GM21367 (cell line): ENCODE measurements at regions not wholly inside any gene's neighbourhood (a gene's known extent, or its start where the extent isn't known, plus 50 kb on each side); places are given as distances from the start of the nearest gene placed in this dataset.

ENCODE experiments used
- ATAC-seq: cut with Tn5 transposase; IDR thresholded peaks from one replicate; pipeline ENCODE4 v1.9.1; 2021; ENCODE audit not compliant: unreplicated experiment

- ATAC-seq, result no peak
Observed at GRCh38 chr6:169165561-169166300, 87.9 kb downstream of the THBS2 start.

- ATAC-seq, result no peak
Observed at GRCh38 chr6:169164986-169165385, 88.7 kb downstream of the THBS2 start.

DNA sequence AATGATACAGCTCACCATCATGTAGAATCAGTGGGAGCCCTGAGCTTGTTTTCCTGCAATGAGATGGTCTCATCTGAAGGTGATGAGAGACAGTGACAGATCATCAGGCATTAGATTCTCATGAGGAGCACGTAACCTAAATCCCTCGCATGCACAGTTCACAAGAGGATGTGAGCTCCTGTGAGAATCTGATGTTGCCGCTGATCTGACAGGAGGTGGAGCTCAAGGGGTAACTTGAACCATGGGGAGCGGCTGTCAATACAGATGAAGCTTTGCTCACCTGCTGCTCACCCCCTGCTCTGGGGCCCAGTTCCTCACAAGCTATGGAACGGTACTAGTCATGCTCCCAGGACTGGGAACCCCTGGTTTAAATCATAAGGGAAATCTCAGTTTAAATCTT lies 89.2 kb downstream of the THBS2 start:
- no peak for ATAC-seq

DNA sequence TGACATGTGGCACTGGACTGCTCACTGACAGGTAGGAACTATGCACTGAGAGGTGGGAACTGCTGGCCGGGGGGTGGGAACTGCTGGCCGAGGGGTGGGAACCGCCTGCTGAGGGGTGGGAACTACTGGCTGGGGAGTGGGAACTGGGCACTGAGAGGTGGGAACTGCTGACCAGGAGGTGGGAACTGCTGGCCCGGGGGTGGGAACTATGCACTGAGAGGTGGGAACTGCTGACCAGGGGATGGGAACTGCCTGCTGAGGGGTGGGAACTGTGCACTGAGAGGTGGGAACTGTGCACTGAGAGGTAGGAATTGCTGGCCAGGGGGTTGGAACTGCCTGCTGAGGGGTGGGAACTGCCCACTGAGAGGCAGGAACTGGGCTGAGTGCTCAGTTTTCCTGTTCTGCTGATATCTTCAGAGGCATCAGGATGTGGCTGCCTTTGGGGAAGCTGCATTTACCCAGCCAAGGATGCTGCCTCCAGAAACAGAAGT lies 90.2 kb downstream of the THBS2 start:
- no peak for ATAC-seq

DNA sequence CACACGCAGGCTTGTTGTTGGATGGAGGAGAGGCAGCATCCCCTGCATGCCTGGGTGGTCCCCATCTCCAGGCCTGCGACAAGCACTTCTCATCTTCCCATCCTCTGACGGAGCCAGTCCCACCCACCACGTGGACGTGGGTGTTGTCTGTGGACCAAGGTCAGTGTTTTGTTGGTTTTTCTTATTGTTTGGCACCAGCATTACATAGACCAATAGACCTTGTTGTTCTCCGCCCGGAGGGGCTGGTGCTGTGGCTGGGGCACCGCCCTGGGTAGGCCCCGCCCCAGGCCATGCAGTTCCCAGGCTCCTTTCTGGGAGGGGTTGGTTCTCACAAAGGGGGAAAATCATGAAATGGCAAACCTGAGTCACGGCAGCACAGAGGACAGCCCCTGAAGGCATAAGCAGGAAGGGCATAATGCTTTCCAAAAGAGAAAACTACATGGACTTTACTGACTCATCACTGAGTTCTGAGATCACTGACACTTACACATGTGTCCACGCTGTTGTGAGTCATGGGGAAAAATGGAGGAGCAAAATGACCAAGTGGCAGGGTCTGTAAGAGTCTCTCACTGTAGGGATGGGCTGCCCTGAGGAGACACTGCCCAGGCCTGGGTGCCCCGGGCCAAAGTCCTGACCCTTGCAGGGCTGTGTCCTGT lies 90.8 kb downstream of the THBS2 start:
- ATAC-seq, result no peak

DNA sequence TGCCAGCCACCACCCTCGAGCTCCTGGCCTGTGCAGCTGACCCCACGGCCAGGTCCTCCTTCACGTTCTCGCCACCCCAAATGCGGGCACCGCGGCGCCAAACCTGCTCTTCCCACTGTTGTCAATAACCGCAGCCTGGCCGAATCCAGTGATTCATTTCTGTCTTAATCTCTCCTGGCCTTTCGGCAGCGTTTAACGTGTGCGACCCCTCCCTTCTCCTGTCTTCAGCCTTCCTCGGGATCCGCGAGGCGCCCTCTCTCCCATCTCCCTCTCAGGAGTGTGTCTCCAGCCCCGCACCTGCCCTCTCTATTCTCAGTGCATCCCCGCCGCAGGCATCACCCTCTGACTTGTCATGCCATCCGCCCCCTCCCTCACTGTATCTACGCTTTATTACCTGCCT lies 91.4 kb downstream of the THBS2 start:
- no peak for ATAC-seq

DNA sequence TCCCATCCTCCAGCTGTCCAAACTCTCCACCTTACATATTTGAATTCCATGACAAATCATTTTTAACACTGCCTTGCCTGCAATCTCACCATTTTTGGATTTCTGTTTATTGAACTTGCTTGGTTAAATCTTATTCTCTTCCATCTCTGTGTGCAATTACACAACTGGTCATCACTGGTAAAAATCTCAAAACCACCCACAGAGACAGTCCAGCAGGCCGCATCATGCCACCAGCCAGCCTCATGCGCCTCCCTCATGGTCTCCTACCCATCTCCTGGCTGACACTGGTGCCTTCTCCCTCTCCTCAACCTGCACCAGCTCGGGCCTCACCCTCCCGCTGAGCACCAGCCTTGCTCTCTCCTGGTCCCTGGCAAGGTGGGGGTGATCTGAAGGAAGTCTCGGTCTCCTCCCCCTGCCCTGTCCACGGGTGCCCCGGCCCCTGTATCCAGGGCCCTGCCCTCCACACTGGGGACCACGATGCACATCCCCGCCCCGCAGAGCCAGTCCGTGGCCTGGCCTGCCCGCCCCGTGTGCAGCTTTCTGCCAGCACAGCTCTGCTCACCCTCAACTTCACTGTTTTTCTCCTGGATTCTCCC lies 92.0 kb downstream of the THBS2 start:
- no peak for ATAC-seq

GRCh38 chr6:169160855-169161560 lies 92.6 kb downstream of the THBS2 start:
- ATAC-seq, result no peak

GRCh38 chr6:169160091-169160854 lies 93.4 kb downstream of the THBS2 start:
- ATAC-seq, result no peak

- ATAC-seq, result no peak
Observed at GRCh38 chr6:169159331-169159730, 94.3 kb downstream of the THBS2 start.

DNA sequence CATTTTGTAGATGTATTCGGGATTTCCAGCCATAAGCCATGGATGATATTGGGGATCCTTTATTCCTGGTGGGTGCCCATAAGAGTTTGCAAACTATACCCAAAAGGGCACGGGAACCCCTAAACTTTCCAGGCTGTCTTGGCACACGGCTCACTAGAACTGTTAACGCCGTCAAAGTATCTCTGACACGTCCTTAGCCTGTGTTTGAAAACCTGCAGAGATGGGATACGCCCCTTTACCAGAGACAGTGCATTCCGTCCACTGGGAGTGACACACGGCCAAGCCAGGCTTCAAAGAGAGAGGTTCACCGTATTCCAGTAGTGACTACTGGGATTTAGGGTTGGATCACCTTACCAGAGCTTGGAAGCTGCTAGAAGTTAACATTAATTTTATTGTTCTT lies 95.0 kb downstream of the THBS2 start:
- no peak for ATAC-seq

DNA sequence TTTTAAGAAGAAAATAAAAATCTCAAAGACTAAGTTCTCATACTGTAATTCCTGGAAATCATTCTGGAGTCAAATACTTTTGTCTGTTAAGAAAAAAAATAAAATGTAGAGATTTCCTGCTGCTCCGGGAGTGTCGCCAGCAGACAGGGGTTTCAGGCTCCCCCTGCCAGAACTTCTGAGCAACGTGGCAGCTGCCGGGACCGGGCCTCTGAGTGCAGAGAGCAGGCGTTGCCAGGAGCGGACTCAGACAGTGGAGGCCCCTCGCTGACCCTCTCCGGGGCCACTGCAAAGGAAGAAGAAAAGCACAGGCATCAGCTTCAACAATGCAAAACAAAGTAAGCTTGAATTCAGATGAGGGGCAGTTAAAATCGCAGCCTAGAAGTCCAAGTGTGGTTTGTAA lies 95.5 kb downstream of the THBS2 start:
- ATAC-seq, result no peak

DNA sequence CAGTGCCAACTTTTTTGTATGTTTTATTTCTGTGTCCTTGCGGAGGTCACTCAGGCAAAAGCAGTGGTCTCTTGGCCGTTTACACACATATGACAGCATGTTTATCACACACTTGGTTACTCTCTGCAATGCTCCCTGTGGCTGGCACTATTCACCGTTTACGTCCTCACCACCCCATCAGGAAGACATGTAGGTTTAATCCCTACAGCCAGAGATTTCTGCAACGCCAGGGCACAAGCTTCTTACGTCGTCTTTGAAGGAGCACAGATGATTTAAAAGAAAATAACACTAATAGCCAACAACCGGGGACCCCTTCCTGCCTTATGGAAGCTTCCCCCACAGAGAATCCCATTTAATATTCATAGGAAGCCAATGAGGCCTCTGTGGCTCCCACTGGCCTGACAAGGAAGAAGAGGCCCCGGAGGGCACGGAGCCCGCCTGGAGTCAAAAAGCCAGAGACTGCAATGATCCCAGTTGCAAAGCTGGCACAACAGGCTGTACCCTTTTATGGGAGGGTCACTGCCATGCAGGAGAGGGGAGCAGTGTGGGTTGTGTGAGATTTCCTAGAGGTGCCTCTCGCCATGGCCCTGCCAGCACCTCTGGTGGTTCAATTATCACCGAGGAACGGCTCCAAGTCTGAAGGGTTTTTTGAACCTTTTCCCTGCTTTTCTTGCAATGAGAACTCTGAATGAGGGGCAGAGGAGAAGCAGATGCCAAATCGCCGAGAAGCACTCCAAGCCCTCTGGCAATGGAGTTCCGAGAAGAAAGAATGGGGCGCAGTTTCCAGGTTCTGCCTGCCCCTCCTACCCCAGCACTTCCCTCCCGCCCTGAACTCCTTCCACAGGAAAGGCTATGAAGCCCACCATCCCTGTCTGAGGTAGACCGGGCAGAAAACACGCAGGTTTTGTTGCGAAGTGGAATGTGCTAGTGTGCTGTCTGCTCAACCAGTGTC lies 96.2 kb downstream of the THBS2 start:
- ATAC-seq, result no peak

GRCh38 chr6:169156793-169157147 lies 96.9 kb downstream of the THBS2 start:
- no peak for ATAC-seq

DNA sequence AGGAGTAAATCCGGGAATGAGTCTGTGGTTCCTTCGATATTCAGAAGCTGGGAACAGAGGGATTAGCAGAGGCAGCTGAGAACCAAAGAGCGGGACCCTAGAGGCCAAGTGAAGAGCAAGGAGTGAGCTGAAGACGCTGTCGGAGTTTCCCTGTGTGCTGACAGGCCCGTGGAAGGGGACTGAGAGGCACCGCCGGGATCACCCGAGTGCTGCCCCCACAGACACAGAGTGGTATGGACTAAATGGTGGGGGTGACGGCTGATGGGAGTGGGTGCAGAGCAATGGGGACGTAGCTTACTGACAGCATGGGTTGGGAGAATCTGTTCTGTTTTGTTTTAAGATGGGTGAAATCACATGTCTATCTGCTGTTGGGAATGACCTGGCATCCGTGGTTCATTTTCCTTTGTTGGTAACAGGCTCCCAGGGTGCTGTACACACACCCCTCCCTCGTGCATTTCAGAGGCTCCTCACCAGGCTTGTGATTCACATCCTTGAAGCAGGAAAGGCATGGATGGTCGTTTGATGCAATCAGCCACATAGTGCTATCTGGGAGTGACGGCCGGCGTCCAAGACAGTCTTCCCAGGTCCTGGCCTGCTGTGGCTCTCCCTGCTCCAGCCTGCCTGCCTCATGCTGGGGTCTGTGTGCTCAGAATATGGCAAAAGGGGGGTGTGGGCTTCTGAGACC lies 97.4 kb downstream of the THBS2 start:
- no peak for ATAC-seq

DNA sequence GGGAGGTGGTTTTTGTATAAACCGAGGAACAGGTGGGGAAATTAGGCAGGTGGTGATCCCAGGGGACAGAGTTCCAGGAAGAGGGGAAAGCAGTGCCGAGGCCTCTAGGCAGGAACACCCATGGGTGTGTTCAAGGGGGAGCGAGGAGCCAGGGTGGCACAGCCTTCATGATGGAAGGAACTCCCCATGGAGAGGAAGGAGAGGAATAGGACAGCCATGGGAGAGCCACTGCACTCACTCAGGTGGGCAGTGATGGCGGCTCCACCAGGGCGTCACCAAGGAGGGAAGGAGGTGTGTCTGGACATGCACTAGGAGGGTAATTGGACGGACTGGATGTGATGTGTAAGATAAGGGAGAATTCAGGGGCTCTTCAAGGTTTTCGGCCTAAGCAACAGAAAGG lies 98.2 kb downstream of the THBS2 start:
- ATAC-seq, result no peak

GRCh38 chr6:169153401-169153800 lies 100.2 kb downstream of the THBS2 start:
- no peak for ATAC-seq

- ATAC-seq, result no peak
Observed at GRCh38 chr6:169146521-169146920, 107.1 kb downstream of the THBS2 start.

DNA sequence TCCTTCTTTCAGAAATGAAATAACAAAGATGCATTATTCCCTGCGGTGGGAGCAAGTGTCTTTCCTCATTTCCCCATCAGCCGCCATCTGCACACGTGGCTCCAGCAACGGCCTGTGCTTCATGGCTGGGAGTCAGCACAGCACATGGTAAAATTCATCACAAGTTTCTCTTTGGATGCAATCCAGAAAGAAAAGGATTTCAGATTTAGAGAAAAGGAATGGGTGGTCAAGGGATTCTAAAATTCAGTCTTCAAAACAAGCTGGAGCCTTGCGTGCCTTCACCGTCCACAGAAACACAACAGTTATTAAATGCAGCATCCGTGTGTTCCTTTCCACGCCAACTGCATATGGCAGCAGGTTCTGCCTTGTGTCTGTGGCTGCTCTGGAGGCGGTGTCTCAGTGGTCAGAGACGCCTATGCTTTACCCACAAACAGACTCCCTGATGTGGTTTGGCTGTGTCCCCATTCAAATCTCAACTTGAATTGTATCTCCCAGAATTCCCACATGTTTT lies 107.6 kb downstream of the THBS2 start:
- no peak for ATAC-seq
